ENCODE measurements at regions not wholly inside any gene's neighbourhood (a gene's known extent, or its start where the extent isn't known, plus 50 kb on each side); places are given as distances from the start of the nearest gene placed in this dataset.

- DNase-seq (ENCODE audit: low read depth) = no peak
Observed at GRCh38 chr7:33701189-33701740, 204.1 kb upstream of the BMPER start.

GRCh38 chr7:33701927-33702326 lies 203.4 kb upstream of the BMPER start:
- DNase-seq (ENCODE audit: low read depth) = no peak

GRCh38 chr7:33702514-33703054 lies 202.8 kb upstream of the BMPER start:
- no peak for DNase-seq (ENCODE audit: low read depth)

GRCh38 chr7:33705333-33705833 lies 200.0 kb upstream of the BMPER start:
- no peak for DNase-seq (ENCODE audit: low read depth)

- DNase-seq (ENCODE audit: low read depth) = no peak
Observed at GRCh38 chr7:33706186-33706585, 199.2 kb upstream of the BMPER start.

- DNase-seq (ENCODE audit: low read depth) = no peak
Observed at GRCh38 chr7:33706771-33707200, 198.6 kb upstream of the BMPER start.

GRCh38 chr7:33707427-33707826 lies 197.9 kb upstream of the BMPER start:
- DNase-seq (ENCODE audit: low read depth) = no peak

GRCh38 chr7:33710608-33711007 lies 194.7 kb upstream of the BMPER start:
- peak; percentile 34 for DNase-seq (ENCODE audit: low read depth)

GRCh38 chr7:33711231-33712019 lies 193.9 kb upstream of the BMPER start:
- no peak for DNase-seq (ENCODE audit: low read depth)

GRCh38 chr7:33712020-33712414 lies 193.3 kb upstream of the BMPER start:
- no peak for DNase-seq (ENCODE audit: low read depth)

- DNase-seq (ENCODE audit: low read depth) = no peak
Observed at GRCh38 chr7:33714208-33714607, 191.1 kb upstream of the BMPER start.

- DNase-seq (ENCODE audit: low read depth) = no peak
Observed at GRCh38 chr7:33716581-33717477, 188.5 kb upstream of the BMPER start.

- DNase-seq (ENCODE audit: low read depth) = peak; percentile 30
Observed at GRCh38 chr7:33719059-33719581, 186.2 kb upstream of the BMPER start.

- DNase-seq (ENCODE audit: low read depth) = no peak
Observed at GRCh38 chr7:33720139-33720538, 185.2 kb upstream of the BMPER start.

- no peak for DNase-seq (ENCODE audit: low read depth)
Observed at GRCh38 chr7:33720870-33721269, 184.5 kb upstream of the BMPER start.

- no peak for DNase-seq (ENCODE audit: low read depth)
Observed at GRCh38 chr7:33721895-33722294, 183.4 kb upstream of the BMPER start.

GRCh38 chr7:33722383-33723101 lies 182.8 kb upstream of the BMPER start:
- no peak for DNase-seq (ENCODE audit: low read depth)

GRCh38 chr7:33724201-33724600 lies 181.1 kb upstream of the BMPER start:
- no peak for DNase-seq (ENCODE audit: low read depth)

- no peak for DNase-seq (ENCODE audit: low read depth)
Observed at GRCh38 chr7:33725111-33726025, 180.0 kb upstream of the BMPER start.

GRCh38 chr7:33726582-33726981 lies 178.8 kb upstream of the BMPER start:
- no peak for DNase-seq (ENCODE audit: low read depth)

All from GM04503 (cell line).